Fibroblast of gingiva (primary cell): ENCODE measurements at regions not wholly inside any gene's neighbourhood (a gene's known extent, or its start where the extent isn't known, plus 50 kb on each side); places are given as distances from the start of the nearest gene placed in this dataset.
"Not testable (repeated sequence)": the region's sequence is repeated elsewhere in the genome, so short reads cannot be mapped to it uniquely, and the experiment has no call there.

Source experiments
- DNase-seq: peaks from one replicate; pipeline ENCODE4 v3.0.0-alpha.2; 2011; ENCODE audit warnings: low read depth

- not testable (repeated sequence) for DNase-seq
Measured at GRCh38 chr3:107005352-107005751, 371.9 kb upstream of the CCDC54 start.

GRCh38 chr3:107008213-107008612 lies 369.0 kb upstream of the CCDC54 start:
- DNase-seq: no peak

GRCh38 chr3:107013641-107014040 lies 363.6 kb upstream of the CCDC54 start:
- DNase-seq: peak; percentile 72

GRCh38 chr3:107024551-107025026 lies 352.6 kb upstream of the CCDC54 start:
- no peak for DNase-seq

GRCh38 chr3:107025961-107026360 lies 351.3 kb upstream of the CCDC54 start:
- no peak for DNase-seq

- DNase-seq: no peak
Measured at GRCh38 chr3:107028086-107028485, 349.2 kb upstream of the CCDC54 start.

GRCh38 chr3:107028626-107029025 lies 348.6 kb upstream of the CCDC54 start:
- DNase-seq: no peak

GRCh38 chr3:107032111-107032510 lies 345.1 kb upstream of the CCDC54 start:
- DNase-seq: no peak

GRCh38 chr3:107034142-107034541 lies 343.1 kb upstream of the CCDC54 start:
- no peak for DNase-seq

GRCh38 chr3:107035176-107035575 lies 342.1 kb upstream of the CCDC54 start:
- DNase-seq: no peak

- no peak for DNase-seq
Measured at GRCh38 chr3:107044677-107045076, 332.6 kb upstream of the CCDC54 start.

GRCh38 chr3:107045791-107046190 lies 331.4 kb upstream of the CCDC54 start:
- no peak for DNase-seq

- DNase-seq: no peak
Measured at GRCh38 chr3:107055181-107055942, 321.9 kb upstream of the CCDC54 start.

- no peak for DNase-seq
Measured at GRCh38 chr3:107061466-107061865, 315.8 kb upstream of the CCDC54 start.

- DNase-seq: no peak
Measured at GRCh38 chr3:107062310-107062709, 314.9 kb upstream of the CCDC54 start.

- DNase-seq: no peak
Measured at GRCh38 chr3:107062787-107063186, 314.5 kb upstream of the CCDC54 start.

- DNase-seq: no peak
Measured at GRCh38 chr3:107063351-107063750, 313.9 kb upstream of the CCDC54 start.

- DNase-seq: peak; percentile 62
Measured at GRCh38 chr3:107064405-107065060, 312.7 kb upstream of the CCDC54 start.

- no peak for DNase-seq
Measured at GRCh38 chr3:107065094-107065861, 312.0 kb upstream of the CCDC54 start.

GRCh38 chr3:107067421-107067820 lies 309.8 kb upstream of the CCDC54 start:
- DNase-seq: no peak

- DNase-seq: peak; percentile 78
Measured at GRCh38 chr3:107068980-107069379, 308.3 kb upstream of the CCDC54 start.

- DNase-seq: no peak
Measured at GRCh38 chr3:107076946-107077345, 300.3 kb upstream of the CCDC54 start.

GRCh38 chr3:107077391-107077790 lies 299.8 kb upstream of the CCDC54 start:
- DNase-seq: no peak
